OCI-M1 (cell line): ENCODE measurements at regions not wholly inside any gene's neighbourhood (a gene's known extent, or its start where the extent isn't known, plus 50 kb on each side); places are given as distances from the start of the nearest gene placed in this dataset.

Experiments used
- DNase-seq: peaks from one replicate; lab custom pipeline; 2025; lab: John Stamatoyannopoulos, UW

DNA sequence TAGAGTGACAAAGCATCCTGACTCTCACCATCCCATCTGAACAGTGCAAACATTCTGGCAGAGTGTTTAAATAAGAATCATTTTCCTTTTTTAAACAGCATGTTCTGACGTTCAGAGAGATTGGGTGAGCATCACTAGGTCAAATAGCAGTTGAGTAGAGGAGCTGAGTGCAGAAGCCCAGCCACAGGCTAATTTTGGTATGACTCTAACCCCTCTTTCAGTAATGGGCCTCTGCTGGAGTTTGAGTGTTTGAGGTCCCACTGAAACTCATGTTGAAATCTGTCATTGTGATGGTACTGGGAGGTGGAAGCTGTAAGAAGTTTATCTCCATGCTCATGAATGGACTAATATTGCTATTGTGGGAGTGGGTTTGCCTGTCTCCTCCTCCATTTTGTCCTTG is 194.4 kb downstream of the SALL1 start:
- DNase-seq = no peak

DNA sequence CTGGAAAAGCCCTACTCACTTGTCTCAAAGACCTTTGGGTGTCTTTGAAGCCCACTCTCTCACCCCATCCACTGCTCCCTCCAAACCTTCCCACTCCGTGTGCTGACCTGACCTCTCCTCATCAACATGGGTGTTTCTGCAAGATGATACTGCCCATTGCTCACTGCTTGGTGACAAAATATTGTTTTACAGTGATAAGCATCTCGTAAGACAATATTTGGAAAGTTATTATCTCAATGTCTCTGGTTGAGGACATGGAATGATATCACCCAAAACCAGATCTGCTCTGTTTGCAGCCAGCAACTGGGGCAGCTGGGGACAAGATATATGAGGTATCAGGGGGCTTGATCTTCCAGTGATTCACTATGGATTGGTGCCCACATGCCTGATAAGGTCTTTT is 195.8 kb downstream of the SALL1 start:
- DNase-seq = no peak

DNA sequence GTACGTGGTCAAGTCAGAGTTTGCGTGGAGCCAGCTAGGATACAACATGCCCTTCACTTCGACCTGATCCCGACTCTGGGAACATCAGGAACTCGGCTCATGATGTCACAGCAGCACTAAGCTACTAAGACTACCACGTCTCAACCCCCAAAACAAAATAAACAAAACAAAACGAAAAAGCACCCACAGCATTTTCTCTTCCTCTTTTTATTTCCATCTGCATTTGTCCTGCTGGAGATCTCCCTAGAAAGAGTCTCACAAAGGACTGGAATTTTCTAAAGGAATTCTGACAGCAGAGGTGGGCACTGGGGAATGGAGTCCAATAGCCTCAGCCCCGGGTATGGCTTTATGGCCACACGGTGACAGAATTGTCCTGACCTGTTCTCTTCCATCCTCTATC is 196.6 kb downstream of the SALL1 start:
- DNase-seq = no peak

DNA sequence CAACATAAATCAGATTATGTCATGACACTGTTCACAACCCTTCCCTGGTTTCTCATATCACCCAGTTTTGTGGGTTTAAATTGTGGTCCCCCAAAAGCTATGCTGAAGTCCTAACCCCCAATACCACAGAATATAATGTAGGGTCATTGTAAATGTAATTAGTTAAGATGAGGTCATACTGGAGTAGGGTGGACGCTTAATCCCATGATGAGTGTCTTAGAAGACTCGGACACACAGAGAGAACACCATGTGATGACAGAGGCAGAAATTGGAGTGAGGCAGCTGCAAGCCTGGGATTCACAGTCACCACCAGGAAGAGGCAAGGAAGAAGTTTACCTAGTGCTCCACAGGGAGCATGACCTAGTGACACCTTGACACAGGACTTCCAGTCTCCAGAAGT is 197.8 kb downstream of the SALL1 start:
- DNase-seq = no peak

DNA sequence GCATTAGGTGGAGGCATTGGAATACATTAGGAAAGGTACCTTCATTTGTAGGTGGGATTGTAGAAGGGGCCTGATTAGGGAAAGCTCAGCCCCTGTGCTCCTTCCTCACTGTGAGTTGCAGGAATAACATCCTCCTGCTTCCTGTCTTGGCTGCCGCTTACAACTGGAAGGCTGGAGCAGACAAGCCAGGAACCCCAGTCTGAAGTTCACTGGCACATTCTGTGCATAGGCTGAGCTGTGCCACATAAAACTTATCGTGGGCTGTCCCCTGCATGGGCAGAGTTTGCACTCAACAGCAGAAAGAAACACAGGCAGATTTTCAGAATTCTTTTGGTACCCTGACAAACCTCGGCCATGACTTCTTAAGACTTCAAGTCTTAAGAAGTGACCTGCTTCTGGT is 200.1 kb downstream of the SALL1 start:
- no peak for DNase-seq

DNA sequence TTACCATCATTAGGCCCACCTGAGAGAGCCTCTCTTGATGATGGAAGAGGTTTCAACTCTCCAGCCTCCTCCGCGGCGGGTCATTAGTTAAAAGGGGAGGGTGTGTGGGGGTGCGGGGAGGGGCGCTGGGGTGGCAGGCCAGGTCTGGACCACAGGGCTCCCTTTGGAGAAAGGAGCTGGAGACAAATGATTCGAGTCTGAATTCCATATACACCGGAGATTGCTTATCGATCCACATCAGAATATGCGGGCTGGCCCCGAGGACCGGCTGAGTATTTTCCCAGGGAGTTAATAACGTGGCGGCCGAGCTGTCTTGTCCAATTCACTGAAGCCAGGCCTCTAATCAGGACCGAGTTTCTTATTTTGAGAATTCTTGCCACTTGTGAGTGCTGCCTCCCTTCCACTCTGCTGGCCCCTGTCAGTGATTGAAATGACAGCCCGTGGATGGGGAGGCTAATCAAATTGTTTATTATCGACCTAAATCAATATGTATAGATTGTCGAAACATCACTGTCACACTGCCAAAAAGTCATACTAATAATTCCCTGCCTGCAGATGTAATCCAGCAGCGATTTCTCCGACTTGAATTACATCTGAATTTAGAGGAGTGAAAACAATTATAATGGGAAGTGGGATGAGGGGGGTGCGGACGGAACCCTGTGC is 202.7 kb downstream of the SALL1 start:
- no peak for DNase-seq

DNA sequence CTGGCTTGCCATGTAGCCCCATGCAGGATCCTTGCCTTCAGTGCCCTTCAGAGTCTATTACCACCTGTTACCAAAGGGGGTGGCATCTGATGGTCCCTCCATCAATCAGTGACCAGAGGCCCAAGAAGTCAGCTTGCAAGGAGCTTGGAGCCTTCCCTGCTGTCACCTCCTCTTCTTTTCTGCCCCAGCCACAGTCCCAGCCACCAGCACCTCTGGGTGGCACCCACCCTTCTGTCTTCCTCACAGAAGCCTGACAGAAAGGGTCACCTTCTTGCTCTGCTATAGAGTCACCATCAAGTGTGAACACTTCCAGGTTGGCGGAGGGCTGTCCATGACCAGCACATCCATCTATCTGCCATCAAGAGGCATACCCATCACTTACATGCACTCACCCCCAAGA is 203.2 kb downstream of the SALL1 start:
- no peak for DNase-seq

DNA sequence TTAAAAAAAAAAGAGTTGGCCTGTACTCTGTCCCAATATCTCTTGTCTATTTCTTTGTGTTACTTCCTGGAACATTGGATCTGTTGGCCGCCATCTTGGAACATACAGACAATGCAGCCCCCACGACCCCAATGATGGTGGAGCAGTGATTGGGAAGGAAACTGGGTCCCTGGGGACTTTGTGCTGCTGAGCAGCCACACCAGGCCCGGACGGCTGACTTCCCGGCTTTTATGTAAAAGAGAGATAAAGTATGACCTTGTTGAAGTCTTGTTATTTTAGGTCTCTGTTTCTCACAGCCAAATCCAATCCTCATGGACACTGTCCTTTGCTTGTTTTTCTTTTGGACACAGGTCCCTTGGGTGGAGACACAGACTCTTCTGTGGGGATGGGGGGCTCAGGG is 204.5 kb downstream of the SALL1 start:
- no peak for DNase-seq

DNA sequence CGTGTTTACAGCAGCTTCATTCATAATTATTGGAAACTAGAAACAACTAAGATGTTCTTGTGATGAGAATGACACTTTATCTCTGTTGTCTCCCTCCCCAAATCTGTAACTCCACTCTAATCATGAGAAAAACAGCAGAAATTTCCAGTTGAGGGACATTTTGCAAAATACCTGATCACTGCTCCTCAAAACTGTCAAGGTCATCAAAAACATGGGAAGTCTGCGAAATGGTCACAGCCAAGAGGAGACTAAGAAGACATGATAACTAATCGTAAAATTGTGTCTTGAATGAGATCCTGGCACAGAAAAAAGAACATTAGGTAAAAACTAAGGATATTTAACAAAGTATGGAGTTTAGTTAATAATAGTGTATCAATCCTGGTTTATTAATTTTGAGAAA is 204.2 kb downstream of the CYLD start:
- no peak for DNase-seq

DNA sequence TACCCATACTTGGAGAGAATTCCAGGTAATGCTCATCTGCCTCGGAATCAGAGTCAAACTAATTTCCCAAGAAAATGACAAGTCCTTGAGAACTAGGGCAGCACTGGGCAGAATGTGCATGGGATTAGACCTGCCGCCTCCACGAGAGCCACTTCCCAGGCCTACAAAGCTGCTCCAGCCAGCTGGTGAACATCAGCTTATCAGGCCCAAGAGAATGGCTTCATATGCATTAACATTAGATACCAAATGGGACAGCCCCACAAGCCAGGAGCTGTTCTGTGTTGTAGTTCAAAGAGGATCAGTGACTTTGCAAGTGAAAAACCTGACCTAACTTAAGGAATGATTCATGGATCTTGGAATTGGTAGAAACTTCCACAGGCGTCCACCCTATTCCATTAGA is 203.3 kb downstream of the CYLD start:
- no peak for DNase-seq

DNA sequence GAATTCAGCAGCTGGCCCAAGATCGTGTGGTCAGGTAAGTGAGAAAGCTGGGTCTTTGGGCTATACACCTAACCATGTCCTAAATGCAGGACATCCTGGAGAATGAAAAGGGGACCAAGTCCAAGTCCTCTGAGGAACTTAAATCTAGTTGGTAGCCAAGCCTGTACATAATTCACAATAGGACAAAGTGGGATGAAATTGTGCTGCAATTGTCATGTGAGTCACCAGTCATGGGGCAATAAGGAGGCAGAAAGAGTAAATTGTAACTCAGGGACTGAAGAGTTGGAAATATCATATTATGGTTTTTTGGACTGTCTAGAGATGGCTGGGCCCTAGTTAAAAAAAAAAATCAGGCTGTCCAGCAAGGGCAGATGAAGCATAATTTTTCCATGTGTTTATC is 202.6 kb downstream of the CYLD start:
- DNase-seq = no peak

DNA sequence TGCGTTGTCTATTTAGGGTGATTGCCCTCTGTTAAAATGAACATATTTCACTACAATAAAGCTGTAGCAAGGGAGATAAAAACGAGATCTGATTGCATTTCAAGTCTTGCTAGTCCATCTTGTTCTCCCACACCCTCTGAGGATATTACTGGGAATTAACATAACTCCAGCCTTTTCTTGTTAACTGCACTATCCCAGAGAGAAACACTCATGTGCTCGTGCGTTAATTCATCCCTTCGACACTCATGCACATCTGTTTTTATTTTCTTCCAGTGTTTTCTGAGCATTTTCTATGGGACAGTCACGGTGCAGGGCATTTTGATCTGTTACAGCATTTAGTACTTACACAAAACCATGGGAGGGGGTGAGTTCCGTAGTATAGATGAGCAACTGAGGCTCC is 202.1 kb downstream of the CYLD start:
- no peak for DNase-seq

DNA sequence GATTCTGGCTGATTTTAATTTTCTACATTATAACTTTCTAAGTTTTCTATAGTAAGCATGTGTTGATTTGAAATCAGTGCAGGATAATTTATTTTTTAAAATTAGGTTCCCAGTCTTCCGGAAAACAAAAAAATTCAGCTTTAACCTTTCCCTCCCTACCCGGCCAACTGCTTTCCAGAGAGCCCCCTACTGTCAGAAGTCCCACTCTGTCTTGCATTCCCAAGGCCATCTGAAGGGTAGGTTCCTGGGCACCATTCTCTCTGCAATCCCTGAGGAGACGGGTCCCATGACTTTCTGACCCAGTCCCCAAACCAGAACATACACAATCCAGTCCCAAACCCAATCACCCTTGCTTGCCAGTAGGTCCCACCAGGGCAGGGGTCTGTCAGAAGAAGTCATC is 200.3 kb downstream of the CYLD start:
- DNase-seq = no peak

DNA sequence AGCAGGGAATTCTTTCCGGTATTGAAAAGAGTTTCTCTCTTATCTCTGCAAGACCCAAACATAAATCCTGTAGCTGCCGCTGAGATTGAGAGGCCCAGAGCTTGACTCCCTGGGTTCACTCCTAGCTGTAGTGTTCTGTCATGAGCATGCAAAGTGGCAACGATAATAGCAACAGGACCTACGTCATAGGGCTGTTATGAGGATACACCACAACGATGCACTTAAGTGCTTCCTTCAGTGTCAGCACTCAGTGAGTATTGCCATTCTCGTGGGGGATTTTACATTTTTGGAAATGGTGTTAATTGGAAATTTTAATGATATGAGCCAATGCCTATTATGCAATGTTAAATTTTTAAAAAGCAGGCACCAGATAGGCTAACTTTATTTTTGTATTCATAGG is 199.8 kb downstream of the CYLD start:
- DNase-seq = no peak

DNA sequence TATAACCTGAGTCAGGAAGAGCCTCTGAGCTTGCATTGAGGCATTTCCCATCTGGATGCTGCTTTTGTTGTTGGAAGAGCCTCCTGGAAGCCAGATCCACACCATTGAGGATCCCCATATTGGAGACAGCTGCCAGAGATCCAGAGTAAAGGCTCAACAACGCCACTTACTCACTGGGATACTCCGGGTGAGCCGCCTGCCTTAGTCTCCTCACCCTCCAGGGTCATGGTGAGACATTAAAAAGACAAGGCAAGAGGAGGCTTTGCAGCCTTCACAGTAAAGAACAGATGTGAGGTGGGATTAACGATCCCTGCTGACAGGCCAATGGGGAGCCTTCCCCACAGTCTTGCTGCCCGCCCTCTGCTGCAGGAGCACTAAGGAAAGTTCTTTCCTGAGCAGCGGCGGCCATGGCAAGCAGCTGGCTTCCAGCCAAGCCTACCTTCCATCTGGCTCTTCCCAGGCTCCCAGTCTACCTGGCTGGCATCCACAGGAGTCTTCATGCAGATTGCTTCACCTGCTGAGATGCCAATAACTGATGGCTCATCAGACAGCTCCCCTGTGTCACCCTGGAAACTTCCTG is 198.5 kb downstream of the CYLD start:
- DNase-seq = no peak

DNA sequence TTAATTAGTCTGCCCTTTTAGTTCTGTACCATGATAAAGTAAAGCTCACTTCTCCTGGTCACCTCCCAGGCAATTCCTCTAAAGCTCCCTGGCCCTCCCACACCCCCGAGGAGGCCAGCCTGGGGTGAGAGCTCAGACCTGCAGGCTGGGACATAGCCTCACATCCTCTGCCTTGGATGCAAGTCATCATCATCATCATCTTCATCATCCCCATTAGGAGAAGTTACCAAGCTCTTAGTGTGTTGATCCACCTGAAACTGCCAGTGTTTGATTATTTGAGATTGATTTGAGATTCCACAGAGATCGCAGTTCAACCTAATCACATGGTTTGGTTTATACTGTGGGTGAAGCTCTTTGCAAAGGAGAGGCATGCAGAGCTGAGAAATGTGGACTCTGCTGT is 197.5 kb downstream of the CYLD start:
- DNase-seq = no peak

DNA sequence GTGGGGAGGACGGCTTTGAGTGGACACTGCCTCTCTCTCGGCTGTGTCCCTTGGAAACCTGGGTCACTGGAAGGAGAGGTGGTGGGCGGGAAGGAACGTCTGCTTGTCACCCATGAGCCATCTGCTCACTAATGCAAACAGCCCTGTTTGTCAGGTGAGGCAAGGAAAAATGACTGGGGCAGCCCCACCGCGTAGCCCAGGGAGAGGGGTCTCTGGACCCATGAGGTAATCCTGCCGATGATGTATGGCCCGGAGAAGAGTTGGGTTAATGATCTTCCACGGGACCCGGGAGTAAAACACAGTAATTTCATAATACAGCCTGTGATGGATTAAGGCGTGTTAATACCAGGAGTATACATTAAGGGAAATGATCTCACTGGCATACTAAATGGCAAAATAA is 197.0 kb downstream of the CYLD start:
- no peak for DNase-seq

DNA sequence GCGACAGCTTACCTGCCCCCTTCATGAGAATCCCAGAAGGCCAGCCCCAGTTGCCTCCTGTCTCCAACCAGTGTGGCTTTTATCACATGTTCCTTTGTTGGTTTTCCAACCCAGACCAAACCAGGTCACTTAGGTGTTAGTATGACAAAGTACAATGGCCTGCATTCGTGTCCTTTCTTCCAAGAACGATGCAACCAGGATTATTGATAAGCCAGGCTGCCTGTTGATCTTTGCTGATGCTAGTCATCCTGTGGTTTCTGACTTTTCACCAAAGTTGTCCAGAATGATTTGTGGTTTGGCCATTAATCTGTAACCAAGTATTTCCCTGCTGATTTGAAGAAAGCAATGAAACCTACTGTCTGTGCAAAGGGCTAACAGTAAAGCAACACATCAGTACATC is 191.4 kb downstream of the CYLD start:
- DNase-seq = no peak

DNA sequence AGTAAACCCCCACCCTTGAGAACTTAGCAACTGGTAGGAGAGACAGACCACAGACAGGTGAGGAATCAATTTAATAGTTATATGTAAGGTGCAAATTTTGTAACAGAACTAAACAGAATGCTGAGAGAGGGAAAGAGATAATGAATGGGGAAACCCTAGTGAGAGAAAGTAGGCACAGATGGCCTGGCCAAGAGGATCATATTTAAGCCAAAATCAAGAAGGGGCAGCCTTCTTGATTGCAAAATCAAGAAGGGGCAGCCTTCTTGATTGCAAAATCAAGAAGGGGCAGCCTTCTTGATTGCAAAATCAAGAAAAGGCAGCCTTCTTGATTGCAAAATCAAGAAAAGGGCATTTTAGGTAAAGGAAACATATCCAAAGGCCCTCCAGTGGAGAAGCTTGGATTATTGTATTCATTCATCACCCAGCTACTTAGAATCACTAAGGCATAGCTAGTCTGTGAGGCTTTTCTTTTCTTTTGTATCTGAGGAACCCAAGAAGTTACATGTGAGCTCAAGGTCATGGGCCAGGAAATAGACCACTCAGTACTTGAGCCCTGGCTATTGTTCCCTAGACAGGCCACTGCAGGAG is 190.6 kb downstream of the CYLD start:
- DNase-seq = no peak

DNA sequence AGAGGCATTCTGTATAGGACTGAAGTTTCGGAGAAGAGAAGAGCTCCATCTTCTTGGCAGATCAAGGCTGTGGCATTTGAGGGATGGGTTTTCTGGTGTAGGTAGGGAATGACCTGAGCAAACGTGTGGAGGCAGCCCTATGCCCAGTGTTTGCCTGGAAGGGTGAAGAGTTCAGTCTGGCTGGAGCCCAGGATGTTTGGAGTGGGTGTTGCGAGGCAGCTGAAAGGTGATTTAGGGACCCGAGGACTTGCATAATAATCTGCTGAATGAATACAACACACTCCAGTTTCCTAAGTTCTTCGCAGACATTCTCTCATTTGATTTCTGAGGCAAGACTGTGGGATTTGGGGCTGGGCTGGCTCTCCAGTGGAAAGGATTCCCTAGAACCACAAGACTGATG is 186.2 kb downstream of the CYLD start:
- DNase-seq = no peak

DNA sequence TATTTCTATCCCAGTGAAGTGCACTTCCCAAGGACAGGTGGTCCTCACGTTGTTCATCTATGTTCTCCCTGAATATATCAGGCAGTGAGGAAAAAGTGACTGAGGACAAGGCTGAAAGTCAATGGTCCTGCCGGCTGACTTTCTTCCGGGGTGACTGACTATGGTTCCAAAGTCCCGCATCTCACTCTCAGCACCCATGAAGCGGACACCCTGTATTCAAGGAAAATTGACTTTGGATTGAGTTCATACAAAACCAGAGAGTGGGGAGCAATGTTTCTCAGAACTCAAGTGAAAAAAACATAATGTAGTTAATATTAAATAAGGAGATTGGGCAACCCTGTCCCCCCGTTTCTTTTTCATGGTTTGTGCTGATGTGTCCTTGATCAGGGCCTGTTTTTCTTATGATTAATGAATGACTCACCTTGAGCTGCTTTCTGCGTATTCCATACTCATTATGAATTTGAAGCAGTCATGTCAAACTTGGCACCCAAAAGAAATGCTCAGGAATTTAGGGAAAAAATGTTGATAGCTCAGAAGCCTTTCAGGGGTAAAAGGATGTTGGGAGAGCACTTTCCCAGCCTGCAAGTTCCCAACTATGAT is 184.0 kb downstream of the CYLD start:
- no peak for DNase-seq

DNA sequence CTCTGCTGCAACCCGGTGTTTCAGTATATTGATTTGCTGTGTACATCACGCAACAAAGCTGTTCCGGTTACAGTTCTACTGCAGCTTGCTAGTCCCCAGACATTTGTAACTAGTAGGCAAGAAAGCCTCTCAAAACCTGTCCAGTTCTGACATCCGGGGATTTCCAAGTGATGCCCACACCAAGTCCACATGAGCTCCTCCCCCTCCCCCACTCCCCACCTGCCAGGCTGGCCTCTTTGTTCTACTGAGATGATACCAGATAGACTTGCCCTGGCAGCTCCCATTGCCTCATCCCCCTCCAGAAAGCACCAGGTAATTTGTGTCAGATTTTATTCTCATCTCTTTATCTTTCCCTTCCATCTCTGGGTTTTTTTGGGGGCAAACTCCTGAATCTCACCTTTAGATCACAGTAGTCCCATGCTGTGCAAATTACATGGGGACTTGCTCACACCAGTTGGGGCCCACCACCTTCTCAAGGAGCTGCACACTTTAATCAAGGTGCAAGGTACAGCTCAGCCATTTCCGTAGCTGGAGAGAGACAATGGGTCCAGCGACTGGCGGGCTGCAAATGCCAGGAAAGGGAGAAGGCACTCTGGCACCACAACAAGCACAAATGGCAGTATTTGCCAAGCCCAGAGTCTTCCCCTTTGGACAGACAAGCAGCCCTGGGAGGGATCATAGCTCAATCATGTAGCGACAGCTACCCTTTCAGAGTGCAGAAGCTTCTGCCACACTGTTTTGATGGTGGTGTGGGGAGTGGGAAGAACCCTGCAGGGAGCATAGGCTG is 183.1 kb downstream of the CYLD start:
- no peak for DNase-seq
